Activated effector memory CD4-positive, alpha-beta T cell treated with anti-CD3 and anti-CD28 coated beads, Interleukin-2, amount 50 U/mL, for 16 hours (primary cell): ENCODE measurements at regions not wholly inside any gene's neighbourhood (a gene's known extent, or its start where the extent isn't known, plus 50 kb on each side); places are given as distances from the start of the nearest gene placed in this dataset.
"Not testable (repeated sequence)": the region's sequence is repeated elsewhere in the genome, so short reads cannot be mapped to it uniquely, and the experiment has no call there.

Experiments used
- DNase-seq: peaks from one replicate; pipeline ENCODE4 v3.0.0-alpha.2; 2020

DNA sequence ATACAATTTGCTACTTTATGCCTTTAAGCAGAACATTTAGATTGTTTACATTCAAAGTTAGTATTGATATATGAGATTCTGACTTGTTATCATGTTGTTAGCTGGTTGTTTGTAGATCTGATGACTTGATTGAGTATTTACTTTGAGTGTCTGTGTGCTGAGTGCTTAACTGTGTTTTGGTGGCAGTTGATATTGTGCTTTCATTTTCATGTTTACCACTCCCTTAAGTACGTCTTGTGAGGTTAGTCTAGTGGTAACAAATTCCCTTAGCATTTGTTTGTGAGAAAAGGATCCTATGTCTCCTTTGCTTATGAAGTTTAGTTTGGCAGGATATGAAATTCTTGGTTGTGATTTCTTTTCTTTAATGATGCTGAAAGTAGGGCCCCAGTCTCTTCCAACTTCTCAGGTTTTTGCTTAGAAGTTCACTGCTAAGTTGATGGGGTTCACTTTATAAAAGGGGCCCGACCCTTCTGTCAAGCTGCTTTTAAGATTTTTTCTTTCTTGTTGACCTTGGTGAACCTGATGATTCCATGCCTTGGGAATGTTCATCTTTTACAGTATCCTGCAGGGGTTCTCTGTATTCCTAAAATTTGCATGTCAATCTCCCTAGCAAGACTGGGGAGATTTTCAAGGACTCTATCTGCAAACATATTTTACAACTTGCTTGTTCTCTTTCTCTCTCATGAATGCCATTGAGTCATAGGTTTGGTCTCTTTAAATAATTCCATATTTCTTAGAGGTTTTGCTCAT, 1095.4 kb upstream of the PCDH20 start:
- no peak for DNase-seq

DNA sequence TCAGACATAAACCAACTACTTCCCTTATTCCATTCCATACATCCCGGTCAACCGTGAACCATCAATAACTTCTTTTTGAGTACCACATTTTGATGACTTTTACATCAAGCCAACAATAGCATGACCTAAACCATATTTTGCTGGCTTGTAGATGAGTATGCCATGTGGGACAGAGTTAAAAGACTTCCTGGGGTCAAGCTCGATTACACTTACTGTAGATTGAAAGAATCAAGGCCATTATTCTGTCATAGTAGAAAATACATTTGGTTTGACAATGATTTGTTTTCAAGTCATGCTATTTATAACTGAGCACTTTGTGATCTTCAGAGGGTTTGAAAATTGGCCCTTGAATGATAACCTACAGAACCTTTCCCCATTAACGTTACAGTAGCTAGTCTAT, 1086.9 kb upstream of the PCDH20 start:
- no peak for DNase-seq

DNA sequence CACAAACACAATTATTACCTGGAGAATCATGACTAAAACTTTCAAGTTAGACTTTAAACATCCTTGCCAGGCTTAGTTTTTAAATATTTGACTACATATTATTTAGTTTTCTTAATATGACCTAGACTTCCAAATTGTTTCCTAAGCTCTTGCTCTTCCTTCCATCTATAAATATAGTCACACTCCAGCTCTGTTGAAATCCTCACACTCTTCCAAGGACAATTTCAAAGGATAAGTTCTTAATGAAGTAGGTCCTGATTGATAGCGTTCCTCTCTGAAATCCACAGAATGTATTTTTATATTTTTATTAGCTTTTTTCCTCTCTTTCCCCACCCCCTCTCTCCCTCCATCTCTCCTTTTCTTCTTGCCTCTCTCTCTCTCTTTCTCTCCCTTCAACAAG, 1074.1 kb upstream of the PCDH20 start:
- DNase-seq = no peak

DNA sequence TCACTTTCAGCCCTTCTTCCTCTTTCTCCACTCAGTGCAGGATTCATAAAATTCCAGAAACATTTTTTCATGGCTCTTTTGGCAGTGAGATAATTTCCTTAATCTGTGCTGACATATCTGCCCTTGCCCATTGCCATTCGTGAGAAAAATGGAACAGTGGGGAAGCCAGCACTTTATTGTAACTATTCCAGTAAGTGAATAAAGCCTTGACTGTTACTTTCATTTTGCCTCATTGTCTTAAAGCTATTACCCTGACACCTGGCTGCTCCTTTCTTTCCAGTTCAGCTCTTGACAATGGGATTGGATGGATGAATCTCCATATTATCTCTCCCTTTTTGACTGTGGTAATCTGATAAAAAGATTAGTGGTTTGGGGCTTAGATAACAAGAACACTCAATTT, 1068.1 kb upstream of the PCDH20 start:
- DNase-seq = no peak

DNA sequence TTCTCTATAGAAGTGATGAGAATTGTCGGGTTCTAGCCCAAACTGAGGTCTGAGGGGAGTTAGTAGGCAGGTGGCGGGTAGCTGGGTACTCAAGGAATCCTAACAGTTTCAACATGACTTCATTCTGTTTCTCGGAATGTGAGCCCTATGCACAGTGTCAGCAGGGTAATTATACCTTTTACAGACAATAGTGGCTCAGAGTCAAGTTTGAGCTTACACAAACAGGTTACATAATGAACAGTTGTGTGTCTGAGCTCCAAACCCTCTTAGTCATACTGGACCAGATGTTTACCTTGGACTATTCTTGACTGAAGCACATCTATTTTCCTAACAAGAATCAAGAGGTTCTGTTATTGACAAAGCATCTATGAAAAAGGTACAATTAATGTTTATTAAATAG, 1066.7 kb upstream of the PCDH20 start:
- DNase-seq = no peak

DNA sequence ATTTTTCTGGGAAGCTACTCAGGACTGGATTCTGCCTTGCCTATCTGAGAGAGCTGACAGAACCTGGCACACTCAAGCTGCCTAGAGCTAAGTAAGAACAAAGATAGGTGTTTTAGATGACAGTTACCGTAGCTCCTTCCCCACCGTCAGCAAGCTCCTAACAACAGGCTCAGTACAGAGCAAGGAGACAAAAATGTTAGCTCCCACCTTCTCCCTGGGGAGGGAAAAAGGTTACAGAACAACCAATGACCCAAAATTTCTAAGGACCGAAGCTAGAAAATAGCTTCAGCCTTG, 1058.2 kb upstream of the PCDH20 start:
- no peak for DNase-seq

DNA sequence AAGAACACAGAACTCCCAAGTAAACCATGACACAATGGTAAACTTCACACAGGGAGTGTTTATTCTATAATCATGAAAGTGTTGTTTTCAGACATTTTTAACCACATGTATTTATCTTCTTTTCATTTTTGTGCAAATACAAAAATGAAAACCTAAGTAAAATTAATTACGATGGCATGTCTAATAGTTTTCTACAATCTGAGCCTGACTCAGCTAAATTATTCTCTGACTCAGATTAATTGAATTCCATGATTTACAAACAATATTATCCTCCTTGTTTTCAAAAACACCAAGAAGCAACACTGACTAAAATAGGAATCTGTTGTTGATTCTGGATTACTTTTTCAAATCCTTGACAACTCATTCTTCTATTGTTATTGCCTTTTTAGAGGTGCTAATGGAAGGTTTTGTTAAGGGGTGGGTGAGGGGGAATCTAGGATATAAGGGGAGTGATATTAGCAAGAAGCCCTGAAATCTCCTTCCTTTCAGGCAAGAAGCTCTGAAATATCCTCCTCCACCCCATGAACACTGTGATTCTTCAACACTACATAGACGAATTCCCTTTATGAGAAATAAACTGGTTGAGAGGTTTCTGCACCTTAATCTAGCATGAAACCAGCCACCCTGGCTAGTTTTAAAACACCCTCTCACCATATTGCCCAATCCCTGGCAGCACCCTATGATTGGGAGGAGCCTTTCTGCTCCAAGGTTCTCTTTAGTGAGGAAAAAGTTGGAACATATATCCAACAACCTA, 1057.7 kb upstream of the PCDH20 start:
- DNase-seq = no peak

DNA sequence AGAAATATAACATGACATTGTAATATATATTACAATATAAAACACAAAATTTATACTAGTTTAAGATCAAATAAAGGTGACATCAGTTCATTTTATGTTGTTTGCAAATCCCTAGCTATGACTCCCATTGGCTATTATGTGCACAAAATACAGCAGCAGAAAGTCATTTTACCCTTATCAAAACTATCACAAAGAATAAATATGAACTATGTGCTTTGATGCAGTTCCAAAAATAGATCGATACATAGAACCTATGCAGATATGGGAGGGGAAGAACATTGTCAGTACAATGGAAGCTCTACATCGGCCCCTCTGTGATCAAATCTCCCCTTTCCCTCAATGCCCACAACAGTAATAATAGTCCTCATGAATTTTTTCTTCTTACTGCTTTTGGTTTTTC, 1038.1 kb upstream of the PCDH20 start:
- no peak for DNase-seq

DNA sequence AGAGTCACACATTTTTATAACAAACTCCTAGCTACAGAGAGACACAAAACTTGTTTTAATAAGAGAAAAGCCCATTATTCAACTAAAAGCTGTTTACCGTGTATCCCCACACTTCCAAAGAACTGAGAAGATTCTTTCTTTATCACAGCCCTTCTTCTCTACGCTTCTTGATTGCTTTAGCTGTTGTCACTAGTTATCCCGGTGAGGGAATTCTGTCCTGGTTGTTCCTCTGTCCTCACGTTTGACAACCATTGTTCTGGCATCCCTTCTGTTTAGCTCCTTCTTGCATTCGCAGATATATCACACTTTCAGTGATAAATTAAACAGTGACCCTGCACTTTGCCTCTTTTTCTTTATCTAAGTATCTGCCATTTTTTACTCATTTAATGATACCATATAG, 1035.1 kb upstream of the PCDH20 start:
- no peak for DNase-seq

DNA sequence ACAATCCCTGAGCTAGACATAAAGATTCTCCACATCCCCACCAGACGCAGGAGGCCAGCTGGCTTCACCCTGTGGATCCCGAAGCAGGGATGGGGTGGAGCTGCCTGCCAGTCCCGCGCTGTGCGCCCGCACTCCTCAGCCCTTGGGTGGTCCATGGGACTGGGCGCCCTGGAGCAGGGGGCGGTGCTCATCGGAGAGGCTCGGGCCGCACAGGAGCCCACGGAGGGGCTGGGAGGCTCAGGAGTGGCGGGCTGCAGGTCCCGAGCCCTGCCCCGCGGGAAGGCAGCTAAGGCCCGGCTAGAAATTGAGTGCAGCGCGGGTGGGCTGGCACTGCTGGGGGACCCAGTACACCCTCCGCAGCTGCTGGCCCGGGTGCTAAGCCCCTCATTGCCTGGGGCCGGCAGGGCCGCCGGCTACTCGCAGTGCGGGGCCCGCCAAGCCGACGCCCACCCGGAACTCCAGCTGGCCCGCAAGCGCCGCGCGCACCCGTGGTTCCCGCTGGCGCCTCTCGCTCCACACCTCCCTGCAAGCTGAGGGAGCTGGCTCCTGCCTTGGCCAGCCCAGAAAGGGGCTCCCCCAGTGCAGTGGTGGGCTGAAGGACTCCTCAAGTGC, 1032.2 kb upstream of the PCDH20 start:
- DNase-seq = not testable (repeated sequence)

DNA sequence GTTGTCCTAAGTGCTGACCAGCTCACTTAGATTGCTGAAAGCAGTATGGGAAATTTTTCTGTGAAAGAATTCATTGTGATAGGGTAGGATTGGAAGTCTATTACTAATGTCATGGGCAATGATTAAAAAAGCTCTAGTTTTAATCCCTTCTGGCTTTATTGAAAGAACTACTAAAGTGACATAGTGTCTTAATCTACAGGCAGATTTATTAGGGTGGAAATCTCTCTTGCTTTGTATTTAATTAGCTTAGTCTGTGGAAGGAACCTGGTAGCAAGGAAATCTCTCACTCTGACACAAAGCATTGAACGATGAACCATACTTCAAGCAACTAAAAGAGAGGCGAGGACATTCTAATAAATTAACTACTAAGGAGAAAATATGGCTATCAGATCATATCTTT, 1029.2 kb upstream of the PCDH20 start:
- no peak for DNase-seq

DNA sequence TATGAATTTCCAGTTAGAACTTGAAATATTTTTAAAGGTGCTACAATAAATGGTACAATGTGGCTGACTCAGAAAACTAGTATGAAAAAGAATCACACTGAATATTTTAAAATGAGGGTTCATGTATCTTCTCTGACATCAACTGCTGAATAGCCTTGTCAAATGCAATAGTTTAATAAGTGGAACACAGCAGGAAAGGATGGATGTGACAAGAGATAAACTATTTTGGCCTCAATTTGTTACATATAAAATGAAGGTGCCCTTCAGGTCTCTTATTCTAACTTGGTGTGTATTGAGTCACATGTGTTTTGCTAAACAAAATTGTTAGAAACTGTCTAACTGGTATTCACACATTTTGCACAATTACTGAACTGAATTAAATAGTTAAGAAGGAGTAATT, 1018.4 kb upstream of the PCDH20 start:
- DNase-seq = no peak

DNA sequence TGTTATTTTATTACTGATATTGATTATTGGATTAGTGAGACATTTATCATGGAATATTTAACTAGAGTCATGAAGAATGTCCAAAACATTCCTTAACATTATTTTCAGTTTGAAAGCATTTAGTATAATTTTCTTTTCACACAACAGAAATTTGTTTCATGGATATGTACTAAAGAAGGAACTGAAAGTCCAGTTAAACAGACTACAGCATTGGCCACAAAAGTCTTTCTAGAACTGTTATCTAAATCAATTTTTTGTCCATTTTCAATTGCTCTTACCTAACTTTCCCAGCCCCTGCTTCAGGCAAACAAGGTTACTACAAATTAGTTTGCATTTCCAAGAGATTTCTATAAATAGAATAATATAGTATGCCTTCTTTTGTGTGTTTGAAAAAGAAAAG, 1018.0 kb upstream of the PCDH20 start:
- no peak for DNase-seq

DNA sequence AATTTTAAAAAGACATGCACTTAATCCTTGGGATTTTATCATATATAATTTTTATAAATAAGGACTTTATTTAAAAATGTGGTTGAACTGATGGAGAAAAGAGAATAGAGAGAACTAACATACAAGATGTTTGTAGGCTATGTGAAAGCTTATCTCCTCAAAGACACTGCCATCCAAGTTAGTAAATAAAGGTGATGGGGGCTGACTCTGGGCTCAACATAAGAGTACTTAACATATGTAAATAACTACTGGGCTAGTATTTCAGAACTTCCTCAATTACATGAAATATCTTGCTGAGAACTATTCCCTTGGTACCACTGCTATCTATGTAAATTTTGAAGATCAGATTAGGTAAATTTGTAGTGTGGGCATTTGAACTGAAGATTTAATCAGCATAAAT, 1017.3 kb upstream of the PCDH20 start:
- DNase-seq = no peak

DNA sequence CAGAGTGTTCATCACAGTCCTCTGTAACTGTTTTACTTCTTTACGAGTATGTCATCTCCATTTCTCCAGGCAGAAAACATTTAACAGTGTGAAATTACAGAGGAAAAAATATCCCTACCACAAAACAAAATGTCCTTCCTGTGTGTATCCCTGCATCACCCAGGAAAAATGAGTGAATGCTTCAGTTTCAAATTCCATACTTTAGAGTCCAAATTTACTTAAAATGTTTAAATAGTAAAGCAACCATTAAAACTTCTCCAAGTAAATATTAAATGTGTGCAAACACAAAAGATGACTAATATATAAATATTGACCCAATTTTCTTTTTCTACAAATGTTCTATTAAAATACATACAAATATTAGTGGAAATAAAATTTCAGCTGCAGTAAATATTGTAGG, 1016.6 kb upstream of the PCDH20 start:
- DNase-seq = no peak

DNA sequence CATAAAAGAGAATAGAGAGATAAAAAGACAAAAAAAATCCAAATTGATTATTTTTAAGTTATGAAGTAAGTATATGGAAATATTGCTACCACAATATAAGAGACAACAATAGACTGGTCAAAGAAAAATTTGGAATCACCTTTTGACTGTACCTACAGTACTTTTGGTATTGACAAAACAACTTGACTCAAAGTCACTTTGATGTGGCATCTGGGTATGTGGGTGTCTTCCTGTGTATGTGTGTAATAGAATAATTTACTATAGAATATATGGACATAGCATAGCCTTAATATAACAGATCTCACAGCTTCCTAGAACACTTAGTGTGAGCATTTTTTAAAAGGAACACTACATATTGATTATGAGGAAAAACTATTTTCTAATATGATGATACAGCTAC, 1016.2 kb upstream of the PCDH20 start:
- DNase-seq = no peak

DNA sequence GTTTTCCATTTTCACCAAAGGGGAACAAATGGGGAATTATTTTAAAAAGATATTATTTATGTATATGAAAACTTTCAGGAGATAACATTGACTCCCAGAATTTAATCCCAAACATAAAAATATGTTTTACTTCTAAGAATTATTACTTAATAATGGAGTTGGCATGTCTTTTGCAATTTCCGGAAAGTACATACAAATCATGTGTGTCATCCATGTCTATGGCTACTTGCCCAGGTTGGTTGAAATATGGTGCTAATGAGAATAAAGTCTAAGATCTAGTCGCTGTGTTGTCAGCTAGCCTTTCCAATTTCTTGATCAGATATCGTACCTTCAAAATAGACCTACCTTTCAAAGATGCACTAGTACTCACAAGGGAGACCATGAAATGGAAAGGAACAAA, 1003.2 kb upstream of the PCDH20 start:
- DNase-seq = no peak

DNA sequence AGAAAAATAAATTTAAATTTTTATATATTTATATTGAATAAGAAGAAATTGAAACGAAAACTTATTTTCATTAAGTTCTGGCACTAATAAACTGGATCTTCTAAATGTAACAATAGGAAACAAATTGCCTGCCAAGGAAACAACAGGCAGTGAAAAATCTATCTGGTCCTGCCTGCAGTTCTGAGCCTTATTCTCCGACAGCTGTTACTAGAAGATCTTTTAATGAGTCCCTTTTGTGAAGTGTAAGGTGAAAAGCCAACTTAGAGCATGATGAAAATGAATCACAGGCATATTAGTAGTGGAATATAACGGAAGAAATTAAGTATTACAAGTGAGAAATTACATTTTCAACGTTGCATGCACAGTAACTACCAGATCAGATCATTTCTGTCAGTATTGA, 1002.7 kb upstream of the PCDH20 start:
- no peak for DNase-seq

DNA sequence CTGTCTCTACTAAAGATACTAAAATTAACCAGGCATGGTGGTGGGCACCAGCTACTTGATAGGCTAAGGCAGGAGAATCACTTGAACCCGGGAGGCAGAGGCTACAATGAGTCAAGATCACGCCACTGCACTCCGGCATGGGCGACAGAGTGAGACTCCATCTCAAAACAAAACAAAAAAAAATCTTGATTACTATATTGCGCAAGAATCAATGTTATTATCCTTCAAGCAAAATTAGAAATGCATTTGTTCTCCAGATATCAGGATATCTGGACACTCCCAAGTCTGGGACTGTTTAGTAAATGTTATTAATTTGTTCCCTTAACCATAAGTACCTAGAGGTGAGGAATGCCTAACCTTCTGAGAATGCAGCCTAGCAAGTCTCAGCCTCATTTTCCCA, 992.2 kb upstream of the PCDH20 start:
- no peak for DNase-seq

DNA sequence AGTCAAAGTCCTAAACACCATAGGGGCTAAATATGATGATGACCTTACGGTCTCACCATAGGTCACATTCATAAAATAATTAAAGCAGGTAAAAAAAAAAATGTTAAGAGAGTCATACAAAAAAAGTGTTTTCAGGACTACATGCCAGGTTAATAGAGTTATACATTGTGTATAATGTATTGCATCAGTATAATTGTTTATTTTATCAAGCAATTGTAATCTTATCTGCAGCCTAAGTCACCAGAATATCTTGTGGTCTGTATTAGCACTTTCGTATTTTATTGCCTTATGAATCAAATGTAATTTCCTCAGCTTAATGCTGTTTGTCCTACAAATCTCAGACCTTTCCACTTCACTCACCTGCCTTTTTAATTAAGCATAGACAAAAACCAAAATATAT, 972.9 kb upstream of the PCDH20 start:
- no peak for DNase-seq

DNA sequence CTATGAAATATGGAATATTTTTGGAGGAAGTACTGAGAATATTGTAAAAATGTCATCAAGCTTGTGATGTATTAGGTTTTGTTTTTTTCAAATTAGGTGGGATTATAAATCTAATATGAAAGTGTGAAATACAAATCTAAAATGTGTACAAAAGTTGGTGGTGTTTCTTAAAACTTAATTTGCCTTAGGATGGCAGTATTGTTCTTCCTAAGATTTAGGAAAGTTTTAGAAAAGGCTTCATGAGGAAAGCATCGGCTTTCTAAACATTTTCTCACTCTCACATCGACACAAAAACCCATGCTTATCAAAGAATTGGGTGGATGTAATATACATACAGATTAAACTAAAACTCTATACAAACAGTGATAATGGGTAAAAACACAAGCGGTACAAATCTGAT, 972.0 kb upstream of the PCDH20 start:
- no peak for DNase-seq

DNA sequence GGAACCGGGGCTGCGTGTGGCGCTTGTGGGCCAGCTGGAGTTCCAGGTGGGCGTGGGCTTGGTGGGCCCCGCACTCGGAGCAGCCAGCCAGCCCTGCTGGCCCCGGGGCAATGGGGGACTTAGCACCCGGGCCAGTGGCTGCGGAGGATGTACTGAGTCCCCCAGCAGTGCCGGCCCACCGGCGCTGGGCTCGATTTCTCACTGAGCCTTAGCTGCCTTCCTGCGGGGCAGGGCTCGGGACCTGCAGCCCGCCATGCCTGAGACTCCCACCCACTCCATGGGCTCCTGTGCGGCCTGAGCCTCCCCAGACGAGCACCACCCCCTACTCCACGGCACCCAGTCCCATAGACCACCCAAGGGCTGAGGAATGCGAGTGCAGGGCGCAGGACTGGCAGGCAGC, 963.6 kb upstream of the PCDH20 start:
- not testable (repeated sequence) for DNase-seq

DNA sequence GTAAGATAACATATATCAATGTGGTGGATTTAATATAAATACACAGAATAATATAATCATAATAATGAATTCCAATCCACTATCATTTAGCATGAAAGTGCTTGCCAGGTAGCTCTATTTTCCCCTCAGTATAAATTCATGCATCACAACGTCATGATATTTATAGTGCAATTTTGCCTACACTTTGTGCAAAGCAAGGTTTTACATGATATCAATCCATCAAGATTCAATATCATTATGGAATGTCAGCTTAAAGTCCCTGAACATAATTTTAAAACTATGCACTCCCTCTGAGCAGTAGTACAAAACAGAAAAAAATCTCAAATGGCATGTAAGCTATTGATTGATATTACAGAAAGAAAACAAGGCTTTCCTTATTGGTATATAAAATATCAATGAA, 962.2 kb upstream of the PCDH20 start:
- DNase-seq = no peak

DNA sequence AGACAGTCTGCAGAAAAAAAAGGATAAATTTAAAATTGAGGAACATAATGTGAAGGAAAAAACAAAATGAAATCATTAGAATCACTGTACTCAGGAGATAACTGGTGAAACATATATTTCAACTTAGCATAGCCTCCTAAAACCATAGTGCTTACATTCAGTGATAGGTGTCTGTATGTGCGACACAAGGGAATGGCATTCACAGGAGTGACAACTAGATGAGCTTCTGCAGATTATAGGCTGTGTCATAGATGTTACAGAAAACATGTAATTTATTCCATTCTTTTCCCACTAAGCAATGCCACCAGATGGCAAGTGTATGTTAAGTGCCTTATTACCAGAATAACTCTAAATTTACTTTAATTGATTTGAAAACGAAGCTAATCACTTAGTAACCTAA, 960.0 kb upstream of the PCDH20 start:
- no peak for DNase-seq

DNA sequence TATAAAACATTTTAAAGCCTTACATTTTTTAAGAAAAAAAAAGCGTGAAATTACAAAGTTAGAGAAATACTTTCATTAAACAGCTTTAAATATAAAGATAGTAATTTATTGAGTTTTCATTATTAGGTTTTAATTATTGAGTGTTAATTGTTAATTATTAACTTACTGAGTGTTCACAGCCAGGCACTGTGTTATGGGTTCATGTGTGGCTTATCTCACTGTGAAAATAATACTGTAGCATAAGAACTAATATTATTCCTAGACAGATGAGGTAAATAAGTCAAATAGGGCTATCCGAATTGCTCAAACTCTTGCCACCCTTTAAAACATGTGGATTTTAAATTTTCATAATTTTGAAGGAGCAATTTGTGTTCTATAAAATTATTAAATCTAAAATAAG, 956.1 kb upstream of the PCDH20 start:
- no peak for DNase-seq
